ENCODE measurements at regions not wholly inside any gene's neighbourhood (a gene's known extent, or its start where the extent isn't known, plus 50 kb on each side); places are given as distances from the start of the nearest gene placed in this dataset.

GRCh38 chrX:13121020-13121555 is 76.7 kb upstream of the FAM9C start:
- H4K20me1 ChIP-seq (ENCODE audit: low read length): no peaks in the 10 kb centered on the region
- BruUV-seq (replicated peaks): no TSS peak
- H3K9me3 ChIP-seq (ENCODE audit: low read length): 0 out of 2 replicates have a peak, but pooled peaks cover 2% of the 10 kb centered on the region
- ATAC-seq (no peak), DNase-seq (no peak)
- no peaks in the 10 kb centered on the region for H3K79me2 ChIP-seq (ENCODE audit: low read length)
- ChIA-PET CTCF (interaction anchor here (0.7 kb wide), 1 partner anchor 171 kb away, joined by 4 read pairs; no protein-coding TSS in a partner anchor), POLR2A (ENCODE audit: unreplicated experiment) (no interaction called here)
- no peaks in the 10 kb centered on the region for H3K9me2 ChIP-seq (replicated peaks; ENCODE audit: low read length)
- no peak overlapping the region for H3K4me3 ChIP-seq (ENCODE audit: low read length)
- H3F3A ChIP-seq (ENCODE audit: low read length, unreplicated experiment): no peaks in the 10 kb centered on the region
- H3K27ac ChIP-seq (ENCODE audit: low read length): no peak overlapping the region
- no peak overlapping the region for H3K4me2 ChIP-seq (ENCODE audit: low read length)
- peaks cover 46% of the 10 kb centered on the region for H3K4me1 ChIP-seq (ENCODE audit: insufficient read depth, low read length)
- no peaks in the 10 kb centered on the region for H3K27me3 ChIP-seq (ENCODE audit: low read length)
- H3K9ac ChIP-seq (ENCODE audit: low read length): no peak overlapping the region
- intact Hi-C loops (cut with micrococcal nuclease): loop anchor here (5.0 kb wide), 4 partner anchors 71 to 366 kb away; no protein-coding TSS in a partner anchor
- no peak overlapping the region for H2AFZ ChIP-seq (ENCODE audit: low read length)
- TF ChIP-seq EZH2 (IDR thresholded peaks at IDR 0.05; ENCODE audit: low read length, unreplicated experiment) (no peak), EZH2phosphoT487 (IDR thresholded peaks at IDR 0.05; ENCODE audit: borderline replicate concordance, low read length) (no peak)
- TF ChIP-seq, protein P1, sequence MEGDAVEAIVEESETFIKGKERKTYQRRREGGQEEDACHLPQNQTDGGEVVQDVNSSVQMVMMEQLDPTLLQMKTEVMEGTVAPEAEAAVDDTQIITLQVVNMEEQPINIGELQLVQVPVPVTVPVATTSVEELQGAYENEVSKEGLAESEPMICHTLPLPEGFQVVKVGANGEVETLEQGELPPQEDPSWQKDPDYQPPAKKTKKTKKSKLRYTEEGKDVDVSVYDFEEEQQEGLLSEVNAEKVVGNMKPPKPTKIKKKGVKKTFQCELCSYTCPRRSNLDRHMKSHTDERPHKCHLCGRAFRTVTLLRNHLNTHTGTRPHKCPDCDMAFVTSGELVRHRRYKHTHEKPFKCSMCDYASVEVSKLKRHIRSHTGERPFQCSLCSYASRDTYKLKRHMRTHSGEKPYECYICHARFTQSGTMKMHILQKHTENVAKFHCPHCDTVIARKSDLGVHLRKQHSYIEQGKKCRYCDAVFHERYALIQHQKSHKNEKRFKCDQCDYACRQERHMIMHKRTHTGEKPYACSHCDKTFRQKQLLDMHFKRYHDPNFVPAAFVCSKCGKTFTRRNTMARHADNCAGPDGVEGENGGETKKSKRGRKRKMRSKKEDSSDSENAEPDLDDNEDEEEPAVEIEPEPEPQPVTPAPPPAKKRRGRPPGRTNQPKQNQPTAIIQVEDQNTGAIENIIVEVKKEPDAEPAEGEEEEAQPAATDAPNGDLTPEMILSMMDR (conservative IDR thresholded peaks at IDR 0.05; ENCODE audit: low read depth, low read length): no peak
- H3K36me3 ChIP-seq (ENCODE audit: low read depth, low read length): no peaks in the 10 kb centered on the region

GRCh38 chrX:13120017-13120416 is 75.6 kb upstream of the FAM9C start:
- ATAC-seq (peak; percentile 42), DNase-seq (peak; percentile 19)
- CTCF ChIA-PET: interaction anchor here (0.6 kb wide), 1 partner anchor 368 kb away, joined by 3 read pairs; no protein-coding TSS in a partner anchor
- Histone ChIP-seq H3K4me1 (ENCODE audit: insufficient read depth, low read length) (peaks cover 45% of the 10 kb centered on the region), H3K9me2 (replicated peaks; ENCODE audit: low read length) (no peaks in the 10 kb centered on the region), H2AFZ (ENCODE audit: low read length) (peak overlapping the region; percentile 14; the same call in 1 of the 2 replicates), H3K79me2 (ENCODE audit: low read length) (no peaks in the 10 kb centered on the region), H3K27ac (ENCODE audit: low read length) (peak overlapping the region; percentile 61), H3K4me3 (ENCODE audit: low read length) (no peak overlapping the region), H3K9ac (ENCODE audit: low read length) (peak overlapping the region; percentile 4), H3K4me2 (ENCODE audit: low read length) (peak overlapping the region; percentile 47), H3K36me3 (ENCODE audit: low read depth, low read length) (no peaks in the 10 kb centered on the region), H3K9me3 (ENCODE audit: low read length) (0 out of 2 replicates have a peak, but pooled peaks cover 2% of the 10 kb centered on the region), H4K20me1 (ENCODE audit: low read length) (no peaks in the 10 kb centered on the region), H3K27me3 (ENCODE audit: low read length) (no peaks in the 10 kb centered on the region), H3F3A (ENCODE audit: low read length, unreplicated experiment) (no peaks in the 10 kb centered on the region)
- POLR2A ChIA-PET (ENCODE audit: unreplicated experiment): no interaction called here
- TF ChIP-seq EZH2 (IDR thresholded peaks at IDR 0.05; ENCODE audit: low read length, unreplicated experiment): no peak
- no TSS peak for BruUV-seq (replicated peaks)
- intact Hi-C loops (cut with micrococcal nuclease): loop anchor here (5.0 kb wide), 4 partner anchors 72 to 367 kb away; no protein-coding TSS in a partner anchor

DNA sequence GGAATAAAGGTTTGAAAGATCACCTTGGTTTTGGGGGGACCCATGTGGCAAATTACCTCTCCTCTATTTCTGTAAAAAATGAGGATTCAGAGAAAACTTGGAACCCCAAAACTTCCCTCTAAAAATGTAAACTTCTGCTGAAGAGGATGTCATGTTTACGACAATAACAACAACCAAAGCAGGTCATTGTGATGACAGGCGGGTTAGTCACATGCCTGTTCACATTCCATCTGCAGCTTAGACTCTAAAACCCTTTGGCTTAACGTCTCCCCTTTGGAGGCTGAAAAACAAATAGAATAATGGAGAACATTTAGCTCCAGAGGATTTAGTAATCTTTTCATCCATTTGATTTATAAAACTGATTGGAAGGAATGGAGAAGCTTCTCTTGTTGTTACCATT is 75.0 kb upstream of the FAM9C start:
- Histone ChIP-seq H3K36me3 (ENCODE audit: low read depth, low read length) (no peaks in the 10 kb centered on the region), H3K4me2 (ENCODE audit: low read length) (peak overlapping the region; percentile 47), H3K4me1 (ENCODE audit: insufficient read depth, low read length) (peaks cover 38% of the 10 kb centered on the region), H3K4me3 (ENCODE audit: low read length) (no peak overlapping the region), H3K9me2 (replicated peaks; ENCODE audit: low read length) (no peaks in the 10 kb centered on the region), H2AFZ (ENCODE audit: low read length) (peak overlapping the region; percentile 14; the same call in 1 of the 2 replicates), H3K27ac (ENCODE audit: low read length) (peak overlapping the region; percentile 61), H3K27me3 (ENCODE audit: low read length) (no peaks in the 10 kb centered on the region), H4K20me1 (ENCODE audit: low read length) (no peaks in the 10 kb centered on the region), H3F3A (ENCODE audit: low read length, unreplicated experiment) (no peaks in the 10 kb centered on the region), H3K79me2 (ENCODE audit: low read length) (no peaks in the 10 kb centered on the region), H3K9me3 (ENCODE audit: low read length) (0 out of 2 replicates have a peak, but pooled peaks cover 2% of the 10 kb centered on the region), H3K9ac (ENCODE audit: low read length) (peak overlapping the region; percentile 4; the same call in 1 of the 2 replicates)
- BruUV-seq (replicated peaks): no TSS peak
- ChIA-PET CTCF (interaction anchor here (0.6 kb wide), 1 partner anchor 368 kb away, joined by 3 read pairs; no protein-coding TSS in a partner anchor), POLR2A (ENCODE audit: unreplicated experiment) (interaction anchor here (0.6 to 0.7 kb wide), 2 partner anchors 139 to 140 kb away, joined by 4 read pairs; no protein-coding TSS in a partner anchor)
- intact Hi-C loops (cut with micrococcal nuclease): no loop called here
- DNase-seq (peak; percentile 71), ATAC-seq (peak; percentile 31)
- TF ChIP-seq EZH2 (IDR thresholded peaks at IDR 0.05; ENCODE audit: low read length, unreplicated experiment): no peak
- TF ChIP-seq, protein P1 (conservative IDR thresholded peaks at IDR 0.05; ENCODE audit: low read depth, low read length): no peak
- TF ChIP-seq EZH2phosphoT487 (IDR thresholded peaks at IDR 0.05; ENCODE audit: borderline replicate concordance, low read length): no peak

Measured in PC-3 (cell line).